ENCODE measurements at regions not wholly inside any gene's neighbourhood (a gene's known extent, or its start where the extent isn't known, plus 50 kb on each side); places are given as distances from the start of the nearest gene placed in this dataset.

DNA sequence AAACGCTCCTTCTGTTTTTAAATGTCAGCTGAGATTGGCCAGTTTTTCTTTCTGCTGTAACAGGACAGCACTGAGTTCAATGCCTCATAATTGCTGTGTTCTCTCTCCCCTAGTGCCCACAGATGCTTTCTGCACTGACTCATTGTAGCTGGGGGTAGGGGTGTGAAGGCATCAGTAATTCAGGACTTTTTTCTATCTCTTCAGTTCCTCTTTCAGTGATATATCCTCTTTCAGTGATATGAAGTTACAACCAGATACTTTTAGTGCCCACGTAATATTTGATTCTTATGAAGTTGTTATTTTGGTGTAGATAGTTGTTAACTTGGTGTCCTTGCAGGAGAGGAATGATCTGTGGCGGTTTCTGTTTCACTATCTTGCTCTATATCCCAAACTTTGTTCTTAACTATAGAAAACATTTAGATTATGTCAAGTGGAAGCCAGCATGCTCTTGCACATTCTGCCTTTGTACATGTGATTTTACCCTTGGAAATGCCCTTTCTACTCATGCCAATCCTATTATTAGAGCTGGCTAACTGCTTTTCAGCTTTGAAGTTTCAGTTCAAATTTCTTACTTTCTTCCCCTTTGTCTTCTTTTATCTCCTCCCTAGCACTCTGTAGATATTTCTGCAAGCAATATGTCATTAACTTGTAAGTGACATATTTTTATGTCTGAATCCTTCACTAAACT, 1258.4 kb downstream of the FAM133A start:
- TF ChIP-seq POLR2AphosphoS5 (IDR thresholded peaks at IDR 0.05; ENCODE audit: low read depth, low read length) (no peak), TAF1 (IDR thresholded peaks at IDR 0.05; ENCODE audit: borderline replicate concordance, insufficient read depth, low read length) (no peak), FOXP2 (optimal IDR thresholded peaks at IDR 0.05; ENCODE audit: borderline replicate concordance, extremely low read depth, extremely low read length, insufficient read depth) (no peak), SIN3A (IDR thresholded peaks at IDR 0.05; ENCODE audit: borderline replicate concordance, insufficient read depth, low read length) (no peak)

DNA sequence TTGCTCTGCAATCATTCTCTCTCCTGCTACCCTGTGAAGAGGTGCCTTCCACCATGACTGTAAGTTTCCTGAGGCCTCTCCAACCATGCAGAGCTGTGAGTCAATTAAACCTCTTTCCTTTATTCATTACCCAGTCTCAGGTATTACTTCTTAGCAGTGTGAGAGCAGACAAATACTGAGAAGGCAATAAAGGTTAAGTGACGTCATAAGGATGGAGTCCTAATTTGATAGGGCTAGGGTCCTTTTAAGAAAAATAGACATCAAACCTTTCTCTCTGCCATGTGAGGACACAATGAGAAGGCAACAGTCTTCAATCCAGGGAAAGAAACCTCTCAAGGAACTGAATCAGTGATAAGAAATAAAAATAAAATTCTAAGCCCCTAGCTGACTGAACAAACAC, 1262.7 kb downstream of the FAM133A start:
- TF ChIP-seq, protein P1, sequence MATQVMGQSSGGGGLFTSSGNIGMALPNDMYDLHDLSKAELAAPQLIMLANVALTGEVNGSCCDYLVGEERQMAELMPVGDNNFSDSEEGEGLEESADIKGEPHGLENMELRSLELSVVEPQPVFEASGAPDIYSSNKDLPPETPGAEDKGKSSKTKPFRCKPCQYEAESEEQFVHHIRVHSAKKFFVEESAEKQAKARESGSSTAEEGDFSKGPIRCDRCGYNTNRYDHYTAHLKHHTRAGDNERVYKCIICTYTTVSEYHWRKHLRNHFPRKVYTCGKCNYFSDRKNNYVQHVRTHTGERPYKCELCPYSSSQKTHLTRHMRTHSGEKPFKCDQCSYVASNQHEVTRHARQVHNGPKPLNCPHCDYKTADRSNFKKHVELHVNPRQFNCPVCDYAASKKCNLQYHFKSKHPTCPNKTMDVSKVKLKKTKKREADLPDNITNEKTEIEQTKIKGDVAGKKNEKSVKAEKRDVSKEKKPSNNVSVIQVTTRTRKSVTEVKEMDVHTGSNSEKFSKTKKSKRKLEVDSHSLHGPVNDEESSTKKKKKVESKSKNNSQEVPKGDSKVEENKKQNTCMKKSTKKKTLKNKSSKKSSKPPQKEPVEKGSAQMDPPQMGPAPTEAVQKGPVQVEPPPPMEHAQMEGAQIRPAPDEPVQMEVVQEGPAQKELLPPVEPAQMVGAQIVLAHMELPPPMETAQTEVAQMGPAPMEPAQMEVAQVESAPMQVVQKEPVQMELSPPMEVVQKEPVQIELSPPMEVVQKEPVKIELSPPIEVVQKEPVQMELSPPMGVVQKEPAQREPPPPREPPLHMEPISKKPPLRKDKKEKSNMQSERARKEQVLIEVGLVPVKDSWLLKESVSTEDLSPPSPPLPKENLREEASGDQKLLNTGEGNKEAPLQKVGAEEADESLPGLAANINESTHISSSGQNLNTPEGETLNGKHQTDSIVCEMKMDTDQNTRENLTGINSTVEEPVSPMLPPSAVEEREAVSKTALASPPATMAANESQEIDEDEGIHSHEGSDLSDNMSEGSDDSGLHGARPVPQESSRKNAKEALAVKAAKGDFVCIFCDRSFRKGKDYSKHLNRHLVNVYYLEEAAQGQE (IDR thresholded peaks at IDR 0.05; ENCODE audit: insufficient read depth in 1 of 2, low read depth in 2 of 2, low read length in 2 of 2): no peak
- no peak for TF ChIP-seq FOXP2 (optimal IDR thresholded peaks at IDR 0.05; ENCODE audit: borderline replicate concordance, extremely low read depth, extremely low read length, insufficient read depth)
- TF ChIP-seq POLR2AphosphoS5 (IDR thresholded peaks at IDR 0.05; ENCODE audit: low read depth, low read length): no peak
- no peak for TF ChIP-seq TAF1 (IDR thresholded peaks at IDR 0.05; ENCODE audit: borderline replicate concordance, insufficient read depth, low read length)
- no peak for TF ChIP-seq SIN3A (IDR thresholded peaks at IDR 0.05; ENCODE audit: borderline replicate concordance, insufficient read depth, low read length)

- no peak for TF ChIP-seq TAF1 (IDR thresholded peaks at IDR 0.05; ENCODE audit: borderline replicate concordance, insufficient read depth, low read length)
- TF ChIP-seq FOXP2 (optimal IDR thresholded peaks at IDR 0.05; ENCODE audit: borderline replicate concordance, extremely low read depth, extremely low read length, insufficient read depth): no peak
- TF ChIP-seq, protein P1 (IDR thresholded peaks at IDR 0.05; ENCODE audit: insufficient read depth in 1 of 2, low read depth in 2 of 2, low read length in 2 of 2): no peak
- TF ChIP-seq SIN3A (IDR thresholded peaks at IDR 0.05; ENCODE audit: borderline replicate concordance, insufficient read depth, low read length): no peak
- no peak for TF ChIP-seq POLR2AphosphoS5 (IDR thresholded peaks at IDR 0.05; ENCODE audit: low read depth, low read length)
These were observed 1263.5 kb downstream of the FAM133A start for GRCh38 chrX:94937491-94937890.

- TF ChIP-seq TAF1 (IDR thresholded peaks at IDR 0.05; ENCODE audit: borderline replicate concordance, insufficient read depth, low read length) (no peak), SIN3A (IDR thresholded peaks at IDR 0.05; ENCODE audit: borderline replicate concordance, insufficient read depth, low read length) (no peak), POLR2AphosphoS5 (IDR thresholded peaks at IDR 0.05; ENCODE audit: low read depth, low read length) (no peak), FOXP2 (optimal IDR thresholded peaks at IDR 0.05; ENCODE audit: borderline replicate concordance, extremely low read depth, extremely low read length, insufficient read depth) (no peak)
- TF ChIP-seq, protein P1 (IDR thresholded peaks at IDR 0.05; ENCODE audit: insufficient read depth in 1 of 2, low read depth in 2 of 2, low read length in 2 of 2): no peak
These were observed 1268.6 kb downstream of the FAM133A start for GRCh38 chrX:94942603-94943002.

- TF ChIP-seq, protein P1 (IDR thresholded peaks at IDR 0.05; ENCODE audit: insufficient read depth in 1 of 2, low read depth in 2 of 2, low read length in 2 of 2): no peak
- TF ChIP-seq POLR2AphosphoS5 (IDR thresholded peaks at IDR 0.05; ENCODE audit: low read depth, low read length) (no peak), FOXP2 (optimal IDR thresholded peaks at IDR 0.05; ENCODE audit: borderline replicate concordance, extremely low read depth, extremely low read length, insufficient read depth) (no peak), TAF1 (IDR thresholded peaks at IDR 0.05; ENCODE audit: borderline replicate concordance, insufficient read depth, low read length) (no peak), SIN3A (IDR thresholded peaks at IDR 0.05; ENCODE audit: borderline replicate concordance, insufficient read depth, low read length) (no peak)
These were observed 1287.7 kb downstream of the FAM133A start for GRCh38 chrX:94961730-94962129.
